Globus pallidus (tissue), 1 donor: ENCODE measurements at regions not wholly inside any gene's neighbourhood (a gene's known extent, or its start where the extent isn't known, plus 50 kb on each side); places are given as distances from the start of the nearest gene placed in this dataset.

Experiments
- DNase-seq: peaks from one replicate; pipeline ENCODE4 v3.0.0-alpha.2; 2015; ENCODE audit warnings: low spot score

DNA sequence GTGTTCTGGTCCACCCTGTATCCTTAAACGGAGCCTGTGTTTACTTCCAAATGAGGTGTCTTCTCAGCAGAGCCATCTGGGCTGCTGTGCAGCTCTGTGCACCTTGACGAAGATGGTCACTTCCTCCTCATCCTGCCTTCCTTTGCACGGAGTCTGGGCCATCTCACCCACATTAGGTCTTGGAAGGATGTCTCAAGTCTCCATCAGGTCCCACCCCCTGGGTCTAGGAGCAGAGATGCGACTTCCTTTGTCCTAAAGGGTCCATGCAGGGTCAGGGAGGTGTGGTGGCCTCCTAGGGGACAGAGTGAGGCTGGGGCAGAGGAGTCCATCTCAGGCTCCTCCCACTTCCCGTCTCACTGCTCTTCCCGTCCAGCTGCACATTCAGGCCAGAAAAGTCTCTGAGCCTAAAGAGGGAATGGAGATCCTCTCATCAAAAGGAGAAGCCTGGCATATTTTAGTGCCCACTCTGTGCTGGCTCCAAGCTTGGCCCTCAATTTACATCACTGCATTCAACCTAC, 209.2 kb downstream of the MATN1 start:
- DNase-seq, result no peak

DNA sequence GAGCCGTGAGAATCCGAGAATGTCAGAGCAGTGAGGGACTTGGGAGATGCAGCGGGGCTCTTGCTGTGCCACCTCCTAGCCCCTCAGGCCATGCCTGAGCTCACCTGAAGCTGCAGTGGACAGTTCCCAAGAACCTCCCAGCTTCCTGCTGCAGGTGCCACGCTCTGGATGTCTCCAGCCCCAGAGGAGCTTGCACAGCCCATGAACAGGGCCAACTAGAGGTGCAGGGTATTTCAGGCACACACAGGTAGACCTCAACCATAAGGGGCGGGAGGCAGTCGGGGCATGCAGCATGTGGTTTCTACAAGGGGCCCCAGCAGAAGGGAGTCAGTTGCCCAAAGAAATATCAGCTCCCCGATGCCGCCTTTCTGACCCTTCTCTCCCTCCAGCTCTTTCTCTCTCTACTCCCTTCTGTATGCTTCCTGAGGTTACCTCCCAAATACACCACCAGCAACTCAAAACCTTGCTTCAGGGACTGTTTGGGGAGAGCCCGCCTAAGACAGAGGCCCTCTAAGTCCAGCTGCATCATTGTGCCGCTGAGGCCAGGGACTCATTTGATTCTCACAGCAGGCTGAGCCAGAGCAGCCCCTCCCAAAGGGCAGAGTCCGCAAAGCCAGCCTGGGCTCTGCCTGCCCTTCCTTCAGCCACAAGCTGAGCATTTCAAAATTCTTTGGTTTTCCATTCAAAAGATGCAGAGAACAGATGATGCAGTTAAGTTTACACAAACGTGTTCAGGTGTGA, 209.8 kb downstream of the MATN1 start:
- no peak for DNase-seq

DNA sequence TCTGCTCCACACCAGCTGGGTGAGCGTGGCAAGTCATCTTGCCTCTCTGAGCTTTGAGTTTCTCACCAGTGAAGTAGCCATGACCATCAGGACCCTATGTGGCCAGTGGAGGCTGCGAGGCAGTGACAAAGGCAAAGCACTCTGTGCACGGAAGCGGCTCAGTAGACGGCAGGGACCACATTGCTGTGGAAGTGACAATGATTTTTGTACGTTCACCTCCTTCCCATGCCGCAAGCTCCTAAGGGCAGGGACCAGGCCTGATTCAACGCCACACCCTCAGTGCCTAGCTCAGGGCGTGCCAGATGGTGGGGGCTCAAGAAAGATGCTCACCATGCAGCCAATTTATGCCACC, 210.5 kb downstream of the MATN1 start:
- no peak for DNase-seq

DNA sequence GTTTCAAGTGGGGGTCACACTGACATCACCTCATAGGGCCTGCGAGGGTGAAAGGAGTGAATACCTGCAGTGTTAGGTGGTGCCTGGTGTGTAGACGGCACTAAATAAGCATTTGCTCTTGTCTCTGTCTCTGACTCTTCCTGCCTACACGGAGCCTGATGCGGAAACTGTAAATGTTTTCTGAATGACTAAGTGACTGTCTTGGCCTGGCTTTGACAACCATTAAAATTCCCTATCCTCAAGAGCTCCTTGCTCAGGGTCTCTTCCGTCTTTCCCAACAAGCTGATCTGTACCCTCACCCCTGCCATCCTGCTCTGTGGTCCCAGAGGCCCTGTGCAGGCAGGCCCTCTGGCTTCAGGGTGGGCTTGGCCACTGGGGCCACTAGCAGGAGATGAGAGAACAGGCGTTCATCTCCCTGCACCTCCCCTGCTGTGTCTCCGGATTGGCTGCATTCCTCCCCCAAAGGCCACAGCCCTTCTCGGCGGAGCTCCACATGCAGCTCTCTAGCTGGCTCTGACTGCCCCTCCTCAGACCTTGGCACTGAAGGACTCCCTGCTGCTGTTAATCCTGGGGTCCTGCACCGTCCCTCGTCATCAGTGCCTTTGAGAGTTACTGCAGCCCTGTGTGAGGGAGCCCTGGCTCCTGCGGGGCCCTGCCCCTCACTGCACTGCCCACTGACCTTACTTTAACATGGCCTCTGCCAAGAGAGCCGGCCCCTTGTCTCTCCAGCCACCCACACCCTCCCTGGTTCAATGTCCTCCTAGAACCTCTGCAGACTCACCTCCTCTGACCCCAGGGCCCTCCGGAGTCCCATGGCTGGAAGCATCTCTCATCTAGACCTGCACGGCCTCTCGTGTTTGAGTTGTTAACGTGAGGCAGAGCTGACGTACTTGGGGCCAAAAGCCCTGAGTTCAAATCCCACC, 211.1 kb downstream of the MATN1 start:
- DNase-seq, result no peak

DNA sequence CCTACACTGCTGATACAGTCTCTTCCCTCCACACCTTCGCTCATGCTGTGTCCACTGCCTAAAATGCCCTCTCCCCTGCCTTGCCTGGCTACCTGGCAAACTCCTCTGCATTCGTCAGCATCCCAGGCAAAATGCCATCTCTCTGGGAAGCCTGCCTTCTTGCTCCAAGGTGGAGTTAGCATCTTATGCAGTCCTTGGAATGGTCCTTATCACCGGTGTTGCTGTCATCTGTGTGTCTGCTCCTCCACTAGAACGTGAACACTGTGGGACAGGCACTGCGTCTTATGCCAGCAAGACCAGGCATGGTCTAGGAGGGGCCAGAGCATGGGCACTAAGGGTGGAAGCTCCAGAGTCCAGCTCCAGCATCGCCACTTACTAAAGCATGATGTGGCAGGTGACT, 211.8 kb downstream of the MATN1 start:
- no peak for DNase-seq

DNA sequence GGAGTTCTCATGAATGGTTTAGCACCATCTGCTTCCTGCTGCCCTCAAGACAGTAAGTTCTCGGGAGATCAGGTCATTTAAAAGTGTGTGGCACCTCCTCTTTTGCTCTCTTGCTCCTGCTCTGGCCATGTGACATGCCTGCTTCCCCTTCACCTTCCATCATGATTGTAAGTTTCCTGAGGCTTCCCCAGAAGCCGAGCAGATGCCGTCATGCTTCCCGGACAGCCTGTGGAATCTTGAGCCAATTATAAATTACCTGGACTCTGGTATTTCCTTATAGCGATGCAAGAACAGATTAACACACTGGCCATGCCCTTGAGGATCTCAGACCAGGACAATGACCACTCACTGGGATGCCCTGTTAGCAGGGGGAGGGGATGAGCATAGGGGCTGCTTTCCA, 212.3 kb downstream of the MATN1 start:
- DNase-seq, result no peak

DNA sequence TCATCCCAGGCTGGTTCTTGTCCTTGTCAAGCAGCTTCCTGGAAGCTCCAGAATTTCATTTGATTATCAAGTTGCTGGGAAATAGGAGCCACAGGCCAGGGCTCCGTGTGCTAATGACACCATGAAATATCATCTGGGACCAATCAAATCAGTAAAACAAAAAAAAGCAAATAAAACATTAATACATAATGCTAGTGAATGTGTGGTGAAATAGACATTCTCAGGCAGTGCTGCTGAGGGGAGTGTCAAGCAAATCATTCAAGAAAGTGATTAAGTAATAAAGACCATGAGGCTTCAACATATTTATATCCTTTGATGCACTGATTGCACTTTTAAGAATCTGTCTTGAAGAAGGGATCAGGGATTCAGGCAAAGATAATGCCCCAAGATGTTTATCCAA, 213.7 kb downstream of the MATN1 start:
- no peak for DNase-seq

DNA sequence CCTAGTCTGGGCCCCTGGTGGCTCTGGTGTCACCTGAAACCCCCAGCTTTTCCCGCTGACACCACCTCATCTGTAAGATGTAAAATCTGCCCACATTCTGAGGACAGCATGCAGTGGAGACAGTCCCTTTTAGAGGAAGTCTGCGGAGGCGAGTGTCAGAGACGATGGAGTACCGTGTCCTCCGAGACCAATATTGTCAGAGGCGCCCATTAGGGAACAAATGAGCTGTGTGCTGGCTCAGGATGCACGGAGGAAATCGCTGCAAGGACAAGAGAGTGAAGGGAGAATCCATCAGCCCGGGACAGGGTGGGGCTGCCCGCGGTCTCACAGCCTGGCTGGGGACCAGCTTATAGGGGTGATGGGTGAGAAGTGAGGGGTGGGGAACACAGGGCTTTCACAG, 214.8 kb downstream of the MATN1 start:
- DNase-seq, result no peak

DNA sequence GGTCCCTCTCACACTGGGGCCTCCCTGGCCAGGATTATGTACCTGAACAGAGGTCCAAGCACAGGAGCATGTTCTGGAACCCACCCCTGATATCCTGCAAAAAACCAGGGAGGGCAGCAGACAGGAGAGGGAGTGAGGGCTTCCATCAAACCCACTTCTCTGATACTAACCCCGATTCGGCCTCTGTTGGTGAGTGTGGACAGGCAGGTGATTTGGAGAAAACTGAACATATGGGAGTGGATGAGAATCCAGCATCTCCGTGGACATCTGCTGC, 215.3 kb downstream of the MATN1 start:
- DNase-seq, result no peak

DNA sequence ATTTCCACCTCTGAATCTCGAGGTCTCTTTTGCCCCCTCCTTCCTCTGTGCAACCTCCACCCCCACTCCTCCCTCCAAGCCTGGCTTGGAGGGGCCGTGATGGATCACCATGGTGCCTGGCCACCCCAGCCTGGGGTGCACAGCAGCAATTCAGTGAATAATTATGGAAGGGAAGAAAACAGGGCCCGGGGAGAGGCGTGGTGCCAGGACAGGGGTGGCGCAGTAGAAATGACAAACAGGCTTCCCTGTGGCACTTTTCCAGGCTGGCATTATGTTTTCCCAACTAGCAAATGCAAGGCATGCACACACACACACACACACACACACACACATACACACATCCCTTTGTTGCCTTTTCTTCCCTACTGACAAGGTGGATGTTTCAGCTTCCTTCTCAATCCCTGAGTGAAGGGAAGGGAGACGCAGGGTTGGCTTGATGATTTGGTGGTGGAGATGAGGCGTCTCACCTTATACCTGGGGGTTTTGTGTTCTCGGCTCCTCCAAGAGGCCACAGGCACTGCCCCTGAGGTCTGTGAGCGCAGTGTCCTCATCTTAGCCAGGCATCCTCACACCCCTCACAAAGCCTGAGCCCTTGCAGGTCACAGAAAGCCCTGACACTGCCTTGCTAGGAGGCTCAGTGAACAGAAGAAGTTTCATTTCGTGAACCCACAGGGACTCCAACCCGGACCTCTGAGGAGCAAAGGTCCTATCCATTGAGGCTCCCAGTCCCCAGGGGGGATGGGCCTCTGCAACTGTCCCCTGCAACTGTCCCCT, 215.8 kb downstream of the MATN1 start:
- no peak for DNase-seq

DNA sequence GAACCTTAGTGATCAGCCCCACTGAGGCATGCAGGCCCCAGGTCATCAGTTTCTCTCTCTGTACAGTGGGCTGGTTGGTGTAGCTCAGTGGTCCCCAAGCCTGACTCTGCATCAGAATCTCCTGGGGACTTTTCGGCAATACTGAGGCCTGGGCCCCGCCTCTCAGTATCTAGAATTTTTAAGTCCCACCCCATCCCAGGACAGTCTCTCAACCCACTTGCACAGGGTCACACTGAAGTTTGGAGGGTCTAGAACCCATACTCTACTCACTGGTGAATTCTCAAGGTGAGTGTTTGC, 216.4 kb downstream of the MATN1 start:
- DNase-seq, result no peak

DNA sequence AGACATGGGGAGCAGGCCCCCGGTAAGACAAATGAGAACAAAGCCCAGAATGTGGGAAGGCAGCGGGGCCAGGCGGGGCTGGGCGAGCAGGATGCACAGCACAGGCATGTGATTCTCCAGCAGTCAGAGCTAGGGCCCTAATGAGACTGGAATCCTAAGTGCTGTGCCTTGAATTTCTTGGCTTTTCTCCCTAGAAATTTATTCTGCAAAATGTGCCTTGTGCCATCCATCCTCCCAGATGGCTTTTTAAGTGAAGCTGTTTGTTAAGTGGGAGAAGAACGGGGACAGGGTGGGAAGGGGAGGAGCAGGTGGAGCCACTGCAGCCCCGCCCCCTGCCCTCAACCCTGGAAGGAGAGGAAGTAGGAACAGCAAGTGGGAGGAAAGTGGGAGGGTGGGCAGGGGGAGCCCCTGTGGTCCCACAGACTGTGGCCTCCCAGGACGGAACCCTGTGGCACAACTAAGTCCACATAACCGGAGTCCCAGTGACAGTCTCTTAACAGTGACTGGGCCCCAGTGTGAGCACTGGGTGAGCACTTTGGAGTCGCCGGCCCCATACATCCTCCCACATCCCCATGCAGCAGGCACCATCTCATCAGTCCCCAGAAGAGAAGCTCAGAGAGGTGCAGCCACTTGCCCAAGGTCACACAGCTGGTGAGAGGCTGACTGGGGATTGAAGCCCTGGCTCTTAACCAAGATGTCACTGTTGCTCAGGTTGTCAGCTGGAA, 216.9 kb downstream of the MATN1 start:
- DNase-seq, result no peak

DNA sequence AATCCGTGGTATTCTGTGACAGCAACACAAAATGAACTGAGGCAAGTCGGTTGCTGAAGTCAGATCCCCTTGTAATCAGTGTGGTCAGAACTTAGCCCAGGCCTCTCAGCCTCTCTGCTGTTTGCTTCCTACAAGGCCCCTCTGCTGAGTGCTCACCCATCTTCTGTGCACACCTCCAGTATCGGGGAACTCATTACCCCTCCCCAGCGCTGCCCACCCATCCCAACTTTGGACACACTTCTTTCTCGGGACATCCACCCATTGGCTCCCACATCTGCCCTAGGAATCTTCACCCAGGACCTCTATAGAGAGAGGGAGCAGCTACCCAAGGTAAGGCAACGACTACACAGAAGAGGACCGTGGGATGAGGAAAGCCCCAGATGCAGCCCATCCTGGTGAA, 217.5 kb downstream of the MATN1 start:
- DNase-seq, result no peak

DNA sequence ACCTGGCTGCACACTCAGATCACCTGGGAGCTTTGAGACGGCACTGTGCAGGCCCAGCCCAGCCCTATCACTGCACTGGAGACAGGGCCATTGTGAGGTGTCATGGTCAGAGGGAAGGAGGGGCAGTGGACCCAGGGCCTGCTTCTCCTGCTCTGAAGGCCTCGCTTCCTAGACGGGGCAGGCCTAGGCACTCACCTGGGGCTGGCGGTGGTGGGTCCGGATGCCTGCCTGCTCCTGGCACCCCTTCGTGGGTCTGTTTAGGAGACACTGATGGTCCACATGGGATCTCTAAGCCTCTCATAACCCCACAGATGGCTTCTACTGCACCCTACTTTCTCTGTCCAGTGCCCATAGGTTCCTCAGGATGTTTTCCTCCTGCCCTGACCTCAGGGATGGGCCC, 230.9 kb downstream of the MATN1 start:
- DNase-seq, result no peak

DNA sequence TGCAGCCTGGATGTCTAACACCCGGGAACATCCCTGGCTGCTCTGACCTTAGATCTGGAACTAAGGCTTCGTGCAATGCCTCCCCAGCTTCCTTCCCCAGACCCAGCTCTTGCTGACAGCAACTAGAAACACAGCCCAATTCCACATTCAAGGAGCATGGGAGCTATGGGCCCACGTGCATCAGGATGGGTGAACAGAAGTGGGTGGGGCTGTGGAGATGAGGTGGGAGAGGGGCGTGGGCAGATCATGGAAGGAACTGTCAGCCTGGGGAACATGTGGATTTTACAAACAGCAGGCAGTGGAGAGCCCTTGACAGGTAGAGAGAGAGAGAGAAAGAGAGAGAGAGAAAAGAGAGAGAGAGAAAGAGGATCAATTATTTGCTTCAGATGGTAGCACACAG, 231.6 kb downstream of the MATN1 start:
- DNase-seq, result no peak

DNA sequence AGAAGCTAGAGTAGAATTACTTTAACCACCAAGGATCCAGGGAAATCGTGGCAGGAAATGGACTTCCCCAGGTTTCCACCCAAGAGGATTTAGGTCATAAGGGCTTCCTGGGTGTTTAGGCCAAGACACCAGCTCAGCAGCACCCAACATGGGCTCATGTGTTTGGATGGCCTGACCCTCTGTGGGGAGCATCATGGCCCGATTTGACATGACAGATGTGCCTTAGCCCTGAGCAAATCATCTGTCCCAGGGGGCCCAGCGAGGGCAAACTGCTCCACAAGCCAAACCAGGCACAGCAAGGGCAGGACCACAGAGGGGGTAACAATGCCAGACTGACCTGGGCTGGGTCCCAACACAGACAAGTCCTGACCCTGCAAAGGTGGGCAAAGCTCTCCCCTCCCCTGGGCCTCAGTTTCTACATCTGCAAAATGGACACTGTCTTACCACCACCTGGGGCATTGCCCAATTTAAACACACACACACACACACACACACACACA, 232.8 kb downstream of the MATN1 start:
- DNase-seq, result no peak

DNA sequence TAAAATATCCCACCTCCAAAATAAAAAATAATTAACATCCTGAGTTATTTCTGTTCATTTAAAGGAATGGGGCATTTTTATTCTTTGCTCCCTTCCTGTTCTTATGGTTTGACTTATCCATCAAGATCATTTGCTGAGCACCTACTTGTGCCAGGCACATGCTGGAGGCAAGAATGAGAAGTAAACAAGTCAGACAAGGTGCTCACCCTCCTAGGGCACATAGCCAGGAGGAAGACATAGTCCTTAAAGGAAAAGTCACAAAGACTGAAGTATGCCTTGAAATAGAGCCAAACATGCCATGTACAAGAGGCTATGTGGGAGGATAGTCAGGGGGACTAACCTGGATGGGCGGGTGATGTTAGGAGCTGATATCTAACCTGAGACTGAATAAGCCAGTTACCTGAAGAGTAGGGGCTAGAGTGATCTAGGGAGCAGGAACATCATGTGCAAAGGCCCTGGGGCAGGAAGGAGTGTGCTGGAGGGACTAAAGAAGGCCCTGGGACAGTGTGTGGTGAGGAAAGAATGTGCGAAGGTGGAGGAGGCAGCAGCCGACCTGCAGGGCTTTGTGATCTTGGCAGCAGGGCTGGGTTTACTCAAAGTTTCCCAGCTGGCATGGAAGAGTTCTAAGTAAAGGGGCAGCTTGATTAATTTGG, 233.5 kb downstream of the MATN1 start:
- DNase-seq, result no peak

DNA sequence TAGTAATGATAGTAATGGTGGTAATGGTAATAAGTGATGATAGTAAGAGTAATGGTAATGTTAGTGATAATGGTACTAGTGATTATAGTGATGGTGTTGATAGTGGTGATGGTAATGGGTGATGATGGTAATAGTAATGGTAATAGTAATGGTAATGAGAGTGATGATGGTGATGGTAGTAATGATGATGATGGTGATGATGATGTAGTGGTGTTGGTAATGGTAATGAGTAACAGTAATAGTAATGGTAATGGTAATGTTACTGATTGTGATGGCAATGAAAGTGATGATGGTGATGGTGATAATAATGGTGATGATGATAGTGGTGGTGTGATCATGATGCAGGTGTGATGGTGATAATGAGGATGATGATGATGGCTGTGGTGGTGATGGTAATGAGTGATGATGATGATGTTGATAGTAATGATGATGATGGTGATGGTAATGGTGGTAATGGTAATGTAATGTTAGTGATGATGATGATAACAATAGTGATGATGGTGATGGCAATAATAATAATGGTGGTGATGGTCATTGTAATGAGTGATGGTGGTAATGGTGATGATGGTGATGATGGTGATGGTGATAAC, 235.0 kb downstream of the MATN1 start:
- no peak for DNase-seq

DNA sequence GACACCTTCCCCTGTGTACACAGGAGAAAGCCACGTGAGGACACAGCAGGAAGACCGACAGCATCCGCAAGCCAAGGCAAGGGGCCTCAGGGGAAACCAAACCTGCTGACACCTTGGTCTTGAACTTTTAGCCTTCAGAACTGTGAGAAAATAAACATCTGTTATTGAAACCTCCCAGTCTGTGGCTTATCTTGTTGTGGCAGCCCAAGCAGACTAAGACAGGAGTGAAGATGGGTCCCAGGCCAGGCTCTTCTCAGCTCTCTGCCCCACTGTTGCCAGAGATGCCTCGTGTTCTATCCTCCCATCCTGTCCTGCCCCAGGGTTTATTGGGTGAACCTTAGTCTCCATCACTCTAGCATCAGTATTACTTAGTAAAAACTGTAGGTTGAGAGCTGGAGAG, 236.3 kb downstream of the MATN1 start:
- DNase-seq, result no peak

DNA sequence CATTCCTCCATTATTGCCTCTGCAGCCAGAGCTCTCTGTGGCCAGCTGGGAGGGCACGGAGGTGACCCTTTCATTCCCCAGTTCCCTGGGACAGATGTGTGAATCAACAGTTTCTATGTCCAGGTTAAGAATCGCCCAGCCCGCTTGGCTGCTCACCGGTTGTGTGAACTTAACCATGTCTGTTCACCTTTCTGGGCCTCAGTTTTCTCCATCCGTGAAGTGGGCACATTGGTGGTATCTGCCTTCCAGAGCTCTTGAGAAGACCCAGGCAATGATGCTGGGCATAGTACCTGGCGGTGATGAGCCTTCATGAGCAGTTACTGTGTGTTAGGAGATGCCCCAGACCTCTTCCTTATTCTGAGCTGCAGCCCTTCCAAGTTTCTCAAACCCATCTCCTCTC, 238.3 kb downstream of the MATN1 start:
- DNase-seq, result no peak

DNA sequence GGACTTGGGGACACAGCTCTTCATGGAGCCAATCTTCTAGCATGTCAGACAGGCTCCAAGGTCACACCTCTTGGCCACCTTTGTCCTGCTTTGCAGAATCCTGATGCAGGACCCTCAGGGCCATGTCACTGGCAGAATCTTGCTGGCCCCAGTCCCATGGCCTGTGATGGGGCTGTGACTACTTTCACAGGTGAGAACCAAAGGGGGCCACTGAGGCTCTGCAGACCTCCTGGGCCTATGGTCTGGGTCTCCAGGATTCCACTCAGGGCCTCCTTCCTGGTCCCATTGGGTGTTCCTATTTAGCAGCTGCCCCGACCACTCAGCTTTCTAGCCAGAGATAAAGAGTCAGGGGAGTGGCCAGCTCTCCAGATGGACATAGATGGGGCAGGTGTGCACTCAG, 238.7 kb downstream of the MATN1 start:
- DNase-seq, result no peak
